Loucy (cell line): ENCODE measurements at regions not wholly inside any gene's neighbourhood (a gene's known extent, or its start where the extent isn't known, plus 50 kb on each side); places are given as distances from the start of the nearest gene placed in this dataset.
"Not testable (repeated sequence)": the region's sequence is repeated elsewhere in the genome, so short reads cannot be mapped to it uniquely, and the experiment has no call there.

Experiments used
- H2AFZ ChIP-seq: fragments of 200-600 bp; sonication (generic); 2 replicates; pipeline ENCODE4 v1.6.0; 2016; ENCODE audit warnings: antibody characterized with exemption, mild to moderate bottlenecking, low read length, moderate library complexity
- H3F3A ChIP-seq: fragments of 200-600 bp; 2 replicates; pipeline ENCODE4 v1.6.0; 2016; ENCODE audit warnings: antibody characterized with exemption, low read depth, mild to moderate bottlenecking
- H3K27me3 ChIP-seq: fragments of 200-600 bp; sonication (generic); 2 replicates; pipeline ENCODE4 v1.6.1; 2014; ENCODE audit warnings: low read length, mild to moderate bottlenecking; ENCODE audit not compliant: insufficient read depth, poor library complexity, severe bottlenecking
- H3K36me3 ChIP-seq: fragments of 200-600 bp; sonication (generic); 2 replicates; pipeline ENCODE4 v1.6.1; 2016; ENCODE audit warnings: low read length; ENCODE audit not compliant: insufficient read depth
- H3K4me1 ChIP-seq: fragments of 200-600 bp; sonication (generic); 2 replicates; pipeline ENCODE4 v1.5.1; 2014; ENCODE audit warnings: low read length, mild to moderate bottlenecking; ENCODE audit not compliant: insufficient read depth, poor library complexity, severe bottlenecking
- H3K4me2 ChIP-seq: fragments of 200-600 bp; sonication (generic); 2 replicates; pipeline ENCODE4 v1.6.0; 2014; ENCODE audit warnings: antibody characterized with exemption, low read length, low read depth, mild to moderate bottlenecking; ENCODE audit not compliant: poor library complexity, severe bottlenecking
- H3K4me3 ChIP-seq: fragments of 200-600 bp; sonication (generic); 2 replicates; pipeline ENCODE4 v1.5.1; 2014; ENCODE audit warnings: low read length, mild to moderate bottlenecking, mixed read lengths; ENCODE audit not compliant: poor library complexity, severe bottlenecking
- H3K79me2 ChIP-seq: fragments of 200-600 bp; sonication (generic); 2 replicates; pipeline ENCODE4 v1.6.1; 2014; ENCODE audit warnings: low read length; ENCODE audit not compliant: insufficient read depth
- H3K9ac ChIP-seq: fragments of 200-600 bp; sonication (generic); 2 replicates; pipeline ENCODE4 v1.6.0; 2014; ENCODE audit warnings: mild to moderate bottlenecking, low read depth, low read length, moderate library complexity; ENCODE audit not compliant: poor library complexity, severe bottlenecking
- H3K9me2 ChIP-seq: fragments of 200-600 bp; sonication (generic); replicated peaks from 2 replicates; pipeline ENCODE4 v1.6.1; 2016; ENCODE audit warnings: low read depth, low read length, mixed read lengths
- H3K9me3 ChIP-seq: fragments of 200-600 bp; sonication (generic); 2 replicates; pipeline ENCODE4 v1.6.1; 2014; ENCODE audit warnings: mild to moderate bottlenecking, antibody characterized with exemption, low read length, low read depth; ENCODE audit not compliant: insufficient read depth
- H4K20me1 ChIP-seq: fragments of 200-600 bp; sonication (generic); 2 replicates; pipeline ENCODE4 v1.6.0; 2014; ENCODE audit warnings: antibody characterized with exemption, low read length, mild to moderate bottlenecking; ENCODE audit not compliant: insufficient read depth, poor library complexity, severe bottlenecking

DNA sequence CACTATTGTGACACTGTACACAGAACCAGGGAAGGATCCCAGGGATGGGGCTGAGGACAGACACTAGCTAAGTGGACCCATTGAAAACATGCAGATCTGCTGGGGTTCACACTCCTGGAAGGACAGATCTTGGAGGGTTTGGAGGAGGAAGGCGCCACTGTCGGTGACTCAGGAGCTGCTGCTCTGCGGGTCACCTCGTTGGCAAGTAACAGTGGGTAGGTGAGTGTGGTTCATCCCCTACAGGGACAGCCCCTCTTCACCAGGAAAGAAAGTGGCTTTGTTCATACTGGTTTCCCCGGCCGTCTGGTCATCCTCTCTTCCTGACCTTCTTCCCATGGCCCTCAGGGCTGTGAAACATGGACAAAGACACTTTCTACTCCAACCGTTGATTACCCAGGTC is 100.3 kb downstream of the OR4M2 start:
- not testable (repeated sequence) for H3K4me1 ChIP-seq, H3K36me3 ChIP-seq, H3K4me2 ChIP-seq, H3F3A ChIP-seq, H3K4me3 ChIP-seq, H3K79me2 ChIP-seq, H3K9me3 ChIP-seq, H4K20me1 ChIP-seq, H3K9ac ChIP-seq, H2AFZ ChIP-seq, H3K27me3 ChIP-seq, H3K9me2 ChIP-seq

DNA sequence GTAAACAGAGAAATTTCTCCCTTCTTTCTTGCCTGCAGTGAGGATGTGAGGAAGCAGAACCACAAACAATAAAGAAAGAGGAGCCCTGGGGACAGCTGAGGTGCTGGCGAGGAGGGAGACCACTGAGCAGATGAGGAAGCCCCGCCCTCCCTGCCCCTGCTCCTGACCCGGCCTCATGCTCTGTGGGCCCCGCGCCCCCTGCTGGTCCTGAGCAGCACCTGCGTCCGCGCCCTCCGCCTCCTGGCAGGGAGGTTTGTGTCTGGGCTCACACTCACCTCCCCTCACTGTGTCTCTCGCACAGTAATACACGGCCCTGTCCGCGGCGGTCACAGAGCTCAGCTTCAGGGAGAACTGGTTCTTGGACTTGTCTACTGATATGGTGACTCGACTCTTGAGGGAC is 104.4 kb downstream of the OR4M2 start:
- not testable (repeated sequence) for H3F3A ChIP-seq, H3K9me2 ChIP-seq, H3K9ac ChIP-seq, H3K9me3 ChIP-seq, H3K4me1 ChIP-seq, H3K36me3 ChIP-seq, H4K20me1 ChIP-seq, H3K4me2 ChIP-seq, H2AFZ ChIP-seq, H3K4me3 ChIP-seq, H3K79me2 ChIP-seq, H3K27me3 ChIP-seq

DNA sequence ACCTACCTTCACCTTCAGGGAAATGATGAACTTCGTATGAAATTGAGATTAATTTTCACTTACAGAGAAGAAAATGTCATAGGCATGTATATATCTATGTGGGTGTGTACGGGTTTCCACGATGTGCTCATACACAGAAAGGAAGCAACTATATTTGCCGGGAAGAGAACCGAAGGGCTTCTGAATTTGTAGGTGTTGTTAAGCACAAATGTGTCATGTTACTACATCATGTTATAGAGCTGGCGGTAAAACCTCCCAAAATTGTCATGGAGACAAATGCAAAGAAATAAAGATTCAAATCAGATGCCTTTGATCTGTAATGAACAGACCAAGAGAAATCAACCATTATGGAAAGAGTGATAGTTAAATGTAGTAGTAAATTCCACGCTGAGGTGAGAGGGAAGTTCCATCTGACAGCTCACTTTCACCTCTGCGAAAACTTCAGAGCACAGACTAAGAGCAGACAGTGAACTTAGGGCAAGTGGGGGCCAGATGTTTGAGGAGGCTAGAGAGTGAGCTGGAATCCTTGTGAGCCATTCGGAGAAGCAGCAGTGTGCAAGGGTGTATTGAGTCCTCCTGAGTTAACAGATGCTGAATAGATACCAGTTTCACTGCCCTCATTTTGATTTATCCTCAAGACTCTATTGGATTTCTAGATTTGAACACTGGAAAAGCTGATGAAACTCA is 106.7 kb downstream of the OR4M2 start:
- H3K4me1 ChIP-seq, H3K79me2 ChIP-seq, H3K9ac ChIP-seq, H3K36me3 ChIP-seq, H2AFZ ChIP-seq, H3K4me3 ChIP-seq, H3K9me2 ChIP-seq, H3F3A ChIP-seq, H3K27me3 ChIP-seq, H3K4me2 ChIP-seq, H3K9me3 ChIP-seq, H4K20me1 ChIP-seq: not testable (repeated sequence)

DNA sequence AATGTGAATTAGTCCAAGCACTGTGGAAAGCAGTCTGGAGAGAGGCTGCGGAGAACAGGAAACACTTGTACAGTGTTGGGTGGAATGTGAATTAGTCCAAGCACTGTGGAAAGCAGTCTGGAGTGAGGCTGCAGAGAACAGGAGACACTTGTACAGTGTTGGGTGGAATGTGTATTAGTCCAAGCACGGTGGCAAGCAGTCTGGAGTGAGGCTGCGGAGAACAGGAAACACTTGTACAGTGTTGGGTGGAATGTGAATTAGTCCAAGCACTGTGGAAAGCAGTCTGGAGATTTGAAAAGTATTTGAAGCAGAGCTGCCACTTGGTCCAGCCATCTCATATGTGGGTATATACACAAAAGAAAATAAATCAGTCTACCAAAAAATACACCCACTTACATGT is 111.5 kb downstream of the OR4M2 start:
- not testable (repeated sequence) for H3K4me3 ChIP-seq, H3K36me3 ChIP-seq, H3K4me1 ChIP-seq, H3K9me2 ChIP-seq, H2AFZ ChIP-seq, H3K4me2 ChIP-seq, H3F3A ChIP-seq, H3K9me3 ChIP-seq, H3K27me3 ChIP-seq, H3K79me2 ChIP-seq, H3K9ac ChIP-seq, H4K20me1 ChIP-seq

DNA sequence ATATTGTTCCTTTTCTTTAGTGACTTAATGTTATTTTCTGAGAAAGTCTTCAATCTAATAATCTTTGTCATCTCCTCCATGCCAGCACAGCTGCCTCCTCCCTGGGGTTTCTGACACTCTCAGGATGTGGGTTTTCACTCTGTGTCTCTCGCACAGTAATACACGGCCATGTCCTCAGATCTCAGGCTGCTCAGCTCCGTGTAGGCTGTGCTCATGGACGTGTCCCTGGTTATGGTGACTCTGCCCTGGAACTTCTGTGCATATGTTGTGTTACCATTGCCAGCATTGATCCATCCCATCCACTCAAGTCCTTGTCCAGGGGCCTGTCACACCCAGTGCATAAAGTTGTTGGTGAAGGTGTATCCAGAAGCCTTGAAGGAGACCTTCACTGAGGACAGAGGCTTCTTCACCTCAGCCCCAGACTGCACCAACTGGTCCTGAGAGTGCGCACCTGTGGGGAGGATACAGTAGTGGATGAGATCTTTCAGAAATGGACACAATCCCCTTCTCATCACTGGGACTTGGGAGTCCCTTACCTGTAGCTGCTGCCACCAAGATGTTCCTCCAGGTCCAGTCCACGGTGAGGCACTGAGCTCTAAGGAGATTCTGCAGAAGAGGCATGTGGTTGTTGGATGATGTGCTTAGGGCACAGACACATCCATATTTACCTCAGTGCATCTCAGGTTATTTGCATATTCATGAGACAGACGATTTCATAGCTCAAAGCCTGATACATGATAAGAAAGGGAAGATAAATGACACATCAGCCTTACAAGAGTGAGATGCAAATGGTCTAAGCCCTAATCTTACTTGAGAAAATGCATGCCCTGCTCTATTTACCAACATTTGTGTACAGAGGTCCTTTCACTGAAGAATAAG is 114.7 kb downstream of the OR4M2 start:
- H3K9me3 ChIP-seq, H3K9me2 ChIP-seq, H4K20me1 ChIP-seq, H3F3A ChIP-seq, H2AFZ ChIP-seq, H3K27me3 ChIP-seq, H3K36me3 ChIP-seq, H3K4me2 ChIP-seq, H3K79me2 ChIP-seq, H3K4me1 ChIP-seq, H3K4me3 ChIP-seq, H3K9ac ChIP-seq: not testable (repeated sequence)

DNA sequence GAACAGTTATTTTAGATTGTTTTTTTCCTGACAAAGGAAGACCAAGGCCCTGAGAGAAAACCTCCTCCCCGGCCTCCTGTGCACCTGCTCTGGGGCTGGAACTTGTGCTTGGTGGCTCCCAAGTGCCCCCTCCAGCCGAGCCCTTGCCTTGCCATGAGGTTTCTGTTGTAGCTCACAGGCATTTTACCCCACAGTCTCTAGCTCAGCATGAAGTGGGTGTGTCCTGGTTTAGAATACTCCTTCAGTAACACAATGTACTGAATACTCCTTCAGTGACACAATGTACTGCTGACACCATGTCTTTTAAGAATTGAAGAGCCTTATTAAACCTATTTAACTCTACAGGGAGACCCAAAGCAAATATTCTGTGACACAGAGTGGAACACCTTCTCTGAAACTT is 116.1 kb downstream of the OR4M2 start:
- not testable (repeated sequence) for H3K9ac ChIP-seq, H3K4me1 ChIP-seq

DNA sequence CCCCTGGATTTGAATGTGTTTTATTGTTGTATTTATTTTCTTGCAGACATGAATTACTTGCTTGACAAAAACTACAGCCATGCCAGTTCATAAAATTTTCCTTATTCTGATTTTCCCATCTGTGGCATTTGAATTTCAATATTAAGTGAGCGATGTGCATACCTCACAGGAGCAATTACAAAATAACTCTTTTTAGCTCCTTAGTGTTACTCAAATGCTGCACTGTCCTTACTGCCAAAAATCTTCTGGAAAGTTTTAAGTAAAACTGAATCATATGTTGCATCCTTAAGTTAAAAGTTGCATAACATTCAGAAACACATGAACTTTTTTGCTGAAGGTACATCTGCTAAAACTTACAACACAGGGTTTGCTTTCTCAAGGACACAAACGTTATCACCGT is 120.1 kb downstream of the OR4M2 start:
- H3K9me3 ChIP-seq, H3K4me2 ChIP-seq, H3K27me3 ChIP-seq, H3K4me1 ChIP-seq, H4K20me1 ChIP-seq, H3F3A ChIP-seq, H2AFZ ChIP-seq, H3K36me3 ChIP-seq, H3K79me2 ChIP-seq, H3K9ac ChIP-seq, H3K9me2 ChIP-seq, H3K4me3 ChIP-seq: not testable (repeated sequence)

More for the DNA sequence above, 116.1 kb downstream of the OR4M2 start:
- not testable (repeated sequence) for H2AFZ ChIP-seq, H3K9me3 ChIP-seq, H3K36me3 ChIP-seq, H3K9me2 ChIP-seq, H3K79me2 ChIP-seq, H4K20me1 ChIP-seq, H3F3A ChIP-seq, H3K4me2 ChIP-seq, H3K4me3 ChIP-seq, H3K27me3 ChIP-seq
